H1 (cell line): ENCODE measurements at regions not wholly inside any gene's neighbourhood (a gene's known extent, or its start where the extent isn't known, plus 50 kb on each side); places are given as distances from the start of the nearest gene placed in this dataset.

Experiments
- CTCF ChIA-PET: fragments of 300-600 bp; sonication (Branson Sonifier 250); formaldehyde crosslinking; loops from one replicate; lab custom pipeline; 2021; ENCODE audit not compliant: partially characterized antibody; lab: Charles Lee
- POLR2A ChIA-PET: fragments of 300-600 bp; sonication (Branson Sonifier 250); formaldehyde crosslinking; loops from one replicate; lab custom pipeline; 2021; ENCODE audit warnings: inconsistent platforms; ENCODE audit not compliant: partially characterized antibody; lab: Charles Lee
- DNase-seq, 2 experiments: peaks; one replicate each; pipeline versions ENCODE4 v3.0.0 to v3.0.0-alpha.2; 2010 to 2022; ENCODE audit warnings: low spot score in 2 of 2, low read depth in 1 of 2, mixed read lengths in 1 of 2
- FAIRE-seq: peaks from 2 replicates; lab custom pipeline; 2011; peaks lifted over from hg19 to GRCh38; lab: Jason Lieb, UNC
- H2AFZ ChIP-seq: 2 replicates; pipeline ENCODE4 v1.8.1; 2012; ENCODE audit warnings: low read length, inconsistent platforms
- H2AK5ac ChIP-seq: 2 replicates; pipeline ENCODE4 v1.6.1; 2013; ENCODE audit warnings: low read depth, low read length
- H2BK120ac ChIP-seq: replicated peaks from 2 replicates; pipeline ENCODE3; 2013; ENCODE audit warnings: low read depth, low read length, inconsistent platforms
- H2BK12ac ChIP-seq: 2 replicates; pipeline ENCODE4 v1.6.1; 2013; ENCODE audit warnings: low read depth, low read length
- H2BK15ac ChIP-seq: 2 replicates; pipeline ENCODE4 v1.6.1; 2013; ENCODE audit warnings: low read length
- H2BK20ac ChIP-seq: 2 replicates; pipeline ENCODE4 v1.6.1; 2013; ENCODE audit warnings: low read length
- H2BK5ac ChIP-seq: 2 replicates; pipeline ENCODE4 v1.6.1; 2013; ENCODE audit warnings: low read depth, low read length
- H3K14ac ChIP-seq: 2 replicates; pipeline ENCODE4 v1.6.1; 2013; ENCODE audit warnings: inconsistent platforms; ENCODE audit not compliant: insufficient read length
- H3K18ac ChIP-seq: 2 replicates; pipeline ENCODE4 v1.6.1; 2013; ENCODE audit warnings: low read length; ENCODE audit errors: extremely low read depth
- H3K23ac ChIP-seq: 2 replicates; pipeline ENCODE4 v1.6.1; 2013; ENCODE audit warnings: inconsistent platforms; ENCODE audit not compliant: insufficient read length
- H3K23me2 ChIP-seq: 2 replicates; pipeline ENCODE4 v1.6.1; 2013; ENCODE audit warnings: low read depth, low read length
- H3K27ac ChIP-seq: 2 replicates; pipeline ENCODE4 v1.6.1; 2011; ENCODE audit warnings: low read depth, low read length, inconsistent platforms
- H3K27me3 ChIP-seq, 4 experiments: replicated peaks in 1 of 4; 1 replicate in 1 of 4; 2 replicates in 3 of 4; pipeline versions ENCODE4 v1.6.1 to v1.8.1; 2011 to 2013; ENCODE audit warnings: low read length in 3 of 4, mild to moderate bottlenecking in 3 of 4, inconsistent platforms in 2 of 4, mixed read lengths in 2 of 4, moderate library complexity in 1 of 4; ENCODE audit not compliant: control insufficient read depth in 3 of 4, insufficient read depth in 3 of 4; ENCODE audit errors: extremely low read depth in 1 of 4
- H3K36me3 ChIP-seq, 4 experiments: 2 replicates each; pipeline versions ENCODE4 v1.6.1 to v1.8.1; 2011 to 2013; ENCODE audit warnings: mild to moderate bottlenecking in 4 of 4, low read length in 3 of 4, moderate library complexity in 2 of 4, control low read depth in 1 of 4, inconsistent platforms in 1 of 4; ENCODE audit not compliant: insufficient read depth in 4 of 4, control insufficient read depth in 2 of 4
- H3K4ac ChIP-seq: replicated peaks from 2 replicates; pipeline ENCODE3; 2013; ENCODE audit warnings: low read length, low read depth, mixed read lengths, inconsistent platforms; ENCODE audit not compliant: insufficient read length
- H3K4me1 ChIP-seq, 4 experiments: replicated peaks in 1 of 4; 1 replicate in 1 of 4; 2 replicates in 3 of 4; pipeline versions ENCODE4 v1.6.1 to v1.8.1; 2011 to 2013; ENCODE audit warnings: low read length in 3 of 4, inconsistent platforms in 2 of 4, mixed read lengths in 1 of 4; ENCODE audit not compliant: insufficient read depth in 4 of 4, control insufficient read depth in 3 of 4
- H3K4me2 ChIP-seq, 2 experiments: 2 replicates each; pipeline versions ENCODE4 v1.6.1 to v1.8.1; 2011 to 2013; ENCODE audit warnings: low read depth in 2 of 2, low read length in 2 of 2, control low read depth in 1 of 2, inconsistent platforms in 1 of 2, mild to moderate bottlenecking in 1 of 2; ENCODE audit not compliant: insufficient read depth in 1 of 2
- H3K4me3 ChIP-seq, 4 experiments: fragments of 200-600, 300-600 bp in 1 of 4; sonication (generic), shearing (Covaris generic), sonication (Bioruptor Twin) in 1 of 4; 2 replicates each; pipeline versions ENCODE4 v1.5.1 to v1.8.1; 2011 to 2016; ENCODE audit warnings: low read length in 4 of 4, low read depth in 3 of 4, control low read depth in 2 of 4, inconsistent platforms in 2 of 4, mild to moderate bottlenecking in 2 of 4, mixed read lengths in 1 of 4, moderate library complexity in 1 of 4; ENCODE audit not compliant: insufficient read depth in 2 of 4; ENCODE audit errors: extremely low read depth in 1 of 4
- H3K56ac ChIP-seq: replicated peaks from 2 replicates; pipeline ENCODE3; 2013; ENCODE audit warnings: low read depth, mild to moderate bottlenecking, mixed read lengths, low read length, inconsistent platforms; ENCODE audit not compliant: insufficient read length
- H3K79me1 ChIP-seq: 2 replicates; pipeline ENCODE4 v1.6.1; 2013; ENCODE audit warnings: low read depth, low read length, control low read depth
- H3K79me2 ChIP-seq, 2 experiments: 2 replicates each; pipeline versions ENCODE4 v1.6.1 to v1.8.1; 2012 to 2013; ENCODE audit warnings: low read length in 2 of 2, mild to moderate bottlenecking in 2 of 2, inconsistent platforms in 1 of 2; ENCODE audit not compliant: insufficient read depth in 2 of 2, control insufficient read depth in 1 of 2
- H3K9ac ChIP-seq, 4 experiments: replicated peaks in 1 of 4; 1 replicate in 1 of 4; 2 replicates in 3 of 4; pipeline versions ENCODE4 v1.6.1 to v1.8.1; 2011 to 2013; ENCODE audit warnings: low read depth in 3 of 4, low read length in 3 of 4, control low read depth in 2 of 4, mild to moderate bottlenecking in 2 of 4, moderate library complexity in 2 of 4, inconsistent platforms in 1 of 4; ENCODE audit errors: extremely low read depth in 1 of 4
- H3K9me3 ChIP-seq, 2 experiments: 2 replicates each; pipeline versions ENCODE4 v1.6.1 to v1.8.1; 2012 to 2013; ENCODE audit warnings: mild to moderate bottlenecking in 2 of 2, moderate library complexity in 2 of 2, control low read depth in 1 of 2, inconsistent platforms in 1 of 2, low read depth in 1 of 2, low read length in 1 of 2, mixed read lengths in 1 of 2; ENCODE audit not compliant: insufficient read depth in 2 of 2
- H4K20me1 ChIP-seq, 2 experiments: replicated peaks in 1 of 2; 2 replicates each; pipeline versions ENCODE3 to v1.8.1; 2011 to 2013; ENCODE audit warnings: inconsistent platforms in 2 of 2, low read length in 2 of 2, mild to moderate bottlenecking in 1 of 2; ENCODE audit not compliant: insufficient read depth in 2 of 2, control insufficient read depth in 1 of 2
- H4K5ac ChIP-seq: 2 replicates; pipeline ENCODE4 v1.6.1; 2013; ENCODE audit warnings: low read length, low read depth, mixed read lengths, inconsistent platforms; ENCODE audit not compliant: insufficient read length
- H4K8ac ChIP-seq: 2 replicates; pipeline ENCODE4 v1.8.0; 2013; ENCODE audit warnings: mild to moderate bottlenecking, moderate library complexity, low read length, inconsistent platforms; ENCODE audit not compliant: insufficient read depth; ENCODE audit errors: extremely low read depth
- H4K91ac ChIP-seq: replicated peaks from 2 replicates; pipeline ENCODE3; 2013; ENCODE audit warnings: low read length, mixed read lengths, inconsistent platforms; ENCODE audit not compliant: insufficient read length
- BCL11A ChIP-seq, 2 experiments: IDR thresholded peaks; one replicate each; pipeline ENCODE4 v1.6.1; 2011; ENCODE audit warnings: low read depth in 2 of 2, low read length in 2 of 2, mild to moderate bottlenecking in 2 of 2
- EP300 ChIP-seq, 2 experiments: IDR thresholded peaks; 1 replicate in 1 of 2; 2 replicates in 1 of 2; pipeline ENCODE4 v1.6.1; 2011 to 2012; ENCODE audit warnings: low read depth in 2 of 2, low read length in 2 of 2, mild to moderate bottlenecking in 2 of 2, borderline replicate concordance in 1 of 2, inconsistent platforms in 1 of 2, moderate library complexity in 1 of 2
- EZH2 ChIP-seq: fragments of 200-600 bp; sonication (generic); IDR thresholded peaks from 2 replicates; pipeline ENCODE4 v1.7.1; 2012; ENCODE audit warnings: low read depth, mild to moderate bottlenecking, moderate library complexity, low read length, inconsistent platforms; ENCODE audit not compliant: severe bottlenecking
- GABPA ChIP-seq: IDR thresholded peaks from 2 replicates; pipeline ENCODE4 v1.6.1; 2011; ENCODE audit warnings: mild to moderate bottlenecking, low read length, moderate library complexity, borderline replicate concordance; ENCODE audit not compliant: insufficient read depth
- HDAC2 ChIP-seq, 2 experiments: fragments of 300-600 bp in 1 of 2; sonication (generic) in 1 of 2; IDR thresholded peaks; 2 replicates each; pipeline ENCODE4 v1.6.1; 2011 to 2012; ENCODE audit warnings: low read depth in 2 of 2, low read length in 2 of 2, mild to moderate bottlenecking in 2 of 2, moderate library complexity in 2 of 2, borderline replicate concordance in 1 of 2, inconsistent platforms in 1 of 2
- NANOG ChIP-seq: IDR thresholded peaks from 2 replicates; pipeline ENCODE4 v1.6.1; 2011; ENCODE audit warnings: low read length, low read depth, mild to moderate bottlenecking, inconsistent platforms; ENCODE audit not compliant: insufficient read depth, poor library complexity, severe bottlenecking
- POLR2AphosphoS5 ChIP-seq: IDR thresholded peaks from 2 replicates; pipeline ENCODE4 v1.6.1; 2011; ENCODE audit warnings: low read depth, low read length
- RXRA ChIP-seq: IDR thresholded peaks from 2 replicates; pipeline ENCODE4 v1.6.1; 2011; ENCODE audit warnings: low read depth, mild to moderate bottlenecking, low read length, moderate library complexity; ENCODE audit not compliant: insufficient read depth
- SP1 ChIP-seq: IDR thresholded peaks from 2 replicates; pipeline ENCODE4 v1.6.1; 2011; ENCODE audit warnings: low read depth, low read length
- TEAD4 ChIP-seq: IDR thresholded peaks from 2 replicates; pipeline ENCODE4 v1.6.1; 2012; ENCODE audit warnings: low read depth, low read length, inconsistent platforms, mixed read lengths
- WGBS, 2 experiments: shearing (Covaris generic) in 1 of 2; methylation state at CpG; one replicate each; pipeline versions ENCODE4 v1.1.6 to v1.1.7; 2013 to 2015; ENCODE audit warnings: low lambda C conversion rate in 2 of 2, mixed read lengths in 2 of 2, inconsistent platforms in 1 of 2, low coverage in 1 of 2, missing lambda C conversion rate in 1 of 2; ENCODE audit not compliant: insufficient replicate concordance in 2 of 2, insufficient coverage in 1 of 2, insufficient read length in 1 of 2; ENCODE audit errors: extremely low coverage in 1 of 2, missing lambda C conversion rate in 1 of 2; 5-methylcytosine and 5-hydroxymethylcytosine counted together

GRCh38 chr1:78237364-78237916 lies 191.7 kb downstream of the GIPC2 start:
- Histone ChIP-seq H3K4me1 (peaks cover 0 to 4% (median 4%) of the 10 kb centered on the region in 4 experiments; a peak in 2 of 7 replicates), H2BK12ac (no peak overlapping the region), H3K79me1 (no peaks in the 10 kb centered on the region), H2BK20ac (no peak overlapping the region), H3K23ac (no peak overlapping the region), H3K9ac (no peak overlapping the region), H4K20me1 (peaks cover 0 to 7% of the 10 kb centered on the region in 2 experiments), H3K79me2 (no peaks in the 10 kb centered on the region), H3K14ac (no peak overlapping the region), H4K91ac (no peak overlapping the region), H3K36me3 (no peaks in the 10 kb centered on the region; a peak in 1 of 8 replicates), H3K56ac (no peak overlapping the region), H2BK5ac (no peak overlapping the region), H3K4me2 (peak overlapping the region in 1 of 2 experiments; percentile 32; a peak in 1 of 4 replicates), H2BK15ac (no peak overlapping the region), H3K9me3 (no peaks in the 10 kb centered on the region; a peak in 1 of 4 replicates), H3K4me3 (no peak overlapping the region), H3K27me3 (peaks cover 61 to 94% (median 79%) of the 10 kb centered on the region in 4 experiments), H3K27ac (no peak overlapping the region), H4K5ac (no peak overlapping the region), H3K4ac (no peak overlapping the region), H2AFZ (no peak overlapping the region), H2BK120ac (no peak overlapping the region), H2AK5ac (no peak overlapping the region), H3K18ac (no peak overlapping the region), H3K23me2 (no peaks in the 10 kb centered on the region), H4K8ac (no peak overlapping the region)
- WGBS, 2 experiments = 13% methylated on average over 4 of the region's 4 CpGs; no CpG with 5 or more reads in 1 of the 2 experiments
- ChIA-PET POLR2A (no interaction called here), CTCF (interaction anchor here (1.8 kb wide), 1 partner anchor 11 kb away, joined by 4 read pairs; no protein-coding TSS in a partner anchor)
- DNase-seq (peak in 1 of 2 experiments; percentile 77), FAIRE-seq (peak; percentile 81)
- TF ChIP-seq TEAD4 (0 out of 2 replicates have a peak, but pooled peaks have one; percentile 16), POLR2AphosphoS5 (no peak), GABPA (no peak), EP300 (IDR thresholded peaks at IDR 0.05; ENCODE audit: borderline replicate concordance in 1 of 2, low read depth in 2 of 2, low read length in 2 of 2) (peak in 1 of 2 experiments; percentile 36; a peak in 1 of 3 replicates), BCL11A (IDR thresholded peaks at IDR 0.05; ENCODE audit: low read depth in 2 of 2, low read length in 2 of 2) (no peak), HDAC2 (IDR thresholded peaks at IDR 0.05; ENCODE audit: borderline replicate concordance in 1 of 2, low read depth in 2 of 2, low read length in 2 of 2) (0 out of 4 replicates have a peak, but pooled peaks of 1 of the 2 experiments have one; percentile 76), NANOG (peak; percentile 96), EZH2 (no peak), RXRA (no peak), SP1 (0 out of 2 replicates have a peak, but pooled peaks have one; percentile 30)
